Neural cell (in vitro differentiated cells): ENCODE measurements at regions not wholly inside any gene's neighbourhood (a gene's known extent, or its start where the extent isn't known, plus 50 kb on each side); places are given as distances from the start of the nearest gene placed in this dataset.

Source experiments
- H2AFZ ChIP-seq: fragments of 200-600, 300-800 bp; sonication (generic), shearing (Covaris generic); 2 replicates; pipeline ENCODE4 v1.6.0; 2014; ENCODE audit warnings: low read depth, mild to moderate bottlenecking, antibody characterized with exemption, low read length, moderate library complexity
- H3F3A ChIP-seq: fragments of 200-600 bp; shearing (Covaris generic); 2 replicates; pipeline ENCODE4 v1.6.1; 2016; ENCODE audit warnings: mild to moderate bottlenecking, moderate library complexity, mixed read lengths, antibody characterized with exemption, low read length; ENCODE audit not compliant: insufficient read depth, poor library complexity, severe bottlenecking
- H3K27ac ChIP-seq: fragments of 200-600, 300-800 bp; sonication (generic), shearing (Covaris generic); 2 replicates; pipeline ENCODE4 v1.5.1; 2014; ENCODE audit warnings: mild to moderate bottlenecking, low read length, moderate library complexity
- H3K27me3 ChIP-seq: fragments of 300-800, 200-600 bp; sonication (generic), shearing (Covaris generic); 2 replicates; pipeline ENCODE4 v1.6.0; 2014; ENCODE audit warnings: mild to moderate bottlenecking, low read depth, low read length, moderate library complexity; ENCODE audit not compliant: insufficient read depth
- H3K36me3 ChIP-seq: fragments of 300-800, 200-600 bp; sonication (generic), shearing (Covaris generic); 2 replicates; pipeline ENCODE4 v1.5.1; 2014; ENCODE audit warnings: mild to moderate bottlenecking, antibody characterized with exemption, low read length, moderate library complexity; ENCODE audit not compliant: insufficient read depth
- H3K4me2 ChIP-seq: fragments of 300-800, 200-600 bp; sonication (generic), shearing (Covaris generic); 2 replicates; pipeline ENCODE4 v1.6.0; 2014; ENCODE audit warnings: mild to moderate bottlenecking, low read length
- H3K4me3 ChIP-seq: fragments of 300-800, 200-600 bp; sonication (generic), shearing (Covaris generic); 2 replicates; pipeline ENCODE4 v1.5.1; 2014; ENCODE audit warnings: mild to moderate bottlenecking, low read length, moderate library complexity
- H3K79me2 ChIP-seq: fragments of 200-600 bp; shearing (Covaris generic); replicated peaks from 2 replicates; pipeline ENCODE4 v1.6.0; 2014; ENCODE audit warnings: mild to moderate bottlenecking, low read length, moderate library complexity; ENCODE audit not compliant: insufficient read depth
- H3K9ac ChIP-seq: fragments of 300-800, 200-600 bp; sonication (generic), shearing (Covaris generic); 2 replicates; pipeline ENCODE4 v1.6.1; 2016; ENCODE audit warnings: mild to moderate bottlenecking, low read length, mixed read lengths
- H3K9me2 ChIP-seq: fragments of 200-600 bp; shearing (Covaris generic); 2 replicates; pipeline ENCODE4 v1.6.1; 2016; ENCODE audit warnings: mild to moderate bottlenecking, low read length, mixed read lengths; ENCODE audit not compliant: insufficient read depth
- H3K9me3 ChIP-seq: fragments of 200-600, 300-800 bp; sonication (generic), shearing (Covaris generic); 2 replicates; pipeline ENCODE4 v1.6.1; 2016; ENCODE audit warnings: mild to moderate bottlenecking, mixed run types, low read length, moderate library complexity, mixed read lengths
- H4K20me1 ChIP-seq: fragments of 200-600 bp; shearing (Covaris generic); 2 replicates; pipeline ENCODE4 v1.6.1; 2016; ENCODE audit warnings: mild to moderate bottlenecking, mixed run types; ENCODE audit not compliant: insufficient read depth
- CTCF ChIP-seq: fragments of 450-650 bp; IDR thresholded peaks from 2 replicates; pipeline ENCODE4 v1.5.1; 2014; ENCODE audit warnings: antibody characterized with exemption, mild to moderate bottlenecking, moderate library complexity; ENCODE audit not compliant: poor library complexity, severe bottlenecking
- EP300 ChIP-seq: fragments of 450-650 bp; conservative IDR thresholded peaks from 2 replicates; pipeline ENCODE4 v1.6.1; 2014; ENCODE audit warnings: antibody characterized with exemption, mild to moderate bottlenecking, moderate library complexity; ENCODE audit not compliant: poor library complexity, severe bottlenecking
- EZH2 ChIP-seq: fragments of 200-600, 300-800 bp; shearing (Covaris generic), sonication (generic); IDR thresholded peaks from 2 replicates; pipeline ENCODE4 v1.6.1; 2014; ENCODE audit warnings: antibody characterized with exemption, low read length, borderline replicate concordance, mild to moderate bottlenecking; ENCODE audit not compliant: insufficient read depth, poor library complexity, severe bottlenecking
- MXI1 ChIP-seq: fragments of 450-650 bp; conservative IDR thresholded peaks from 2 replicates; pipeline ENCODE4 v1.6.1; 2014; ENCODE audit warnings: antibody characterized with exemption, mild to moderate bottlenecking; ENCODE audit not compliant: poor library complexity, severe bottlenecking
- POLR2AphosphoS5 ChIP-seq: IDR thresholded peaks from 2 replicates; pipeline ENCODE4 v1.6.1; 2012
- RAD21 ChIP-seq: fragments of 450-650 bp; conservative IDR thresholded peaks from 2 replicates; pipeline ENCODE4 v1.6.1; 2014; ENCODE audit warnings: antibody characterized with exemption, mild to moderate bottlenecking, moderate library complexity
- REST ChIP-seq: IDR thresholded peaks from 2 replicates; pipeline ENCODE4 v1.6.1; 2012; ENCODE audit warnings: borderline replicate concordance
- SMC3 ChIP-seq: fragments of 450-650 bp; conservative IDR thresholded peaks from 2 replicates; pipeline ENCODE4 v1.6.1; 2014; ENCODE audit warnings: antibody characterized with exemption, mild to moderate bottlenecking, moderate library complexity; ENCODE audit not compliant: poor library complexity
- TAF1 ChIP-seq: IDR thresholded peaks from 2 replicates; pipeline ENCODE4 v1.6.1; 2012; ENCODE audit warnings: low read depth

- no peak overlapping the region for H3K9ac ChIP-seq
- no peaks in the 10 kb centered on the region for H3F3A ChIP-seq
- H3K4me2 ChIP-seq: no peak overlapping the region
- H2AFZ ChIP-seq: no peak overlapping the region
- no peaks in the 10 kb centered on the region for H3K36me3 ChIP-seq
- no peaks in the 10 kb centered on the region for H4K20me1 ChIP-seq
- H3K27ac ChIP-seq: no peak overlapping the region
- H3K27me3 ChIP-seq: no peaks in the 10 kb centered on the region
- no peaks in the 10 kb centered on the region for H3K9me3 ChIP-seq
- no peaks in the 10 kb centered on the region for H3K9me2 ChIP-seq
- TF ChIP-seq TAF1 (no peak), CTCF (no peak), EZH2 (no peak), MXI1 (no peak), REST (no peak), EP300 (no peak), SMC3 (no peak), POLR2AphosphoS5 (no peak), RAD21 (no peak)
- H3K4me3 ChIP-seq: no peak overlapping the region
- no peaks in the 10 kb centered on the region for H3K79me2 ChIP-seq
Observed at GRCh38 chr5:135087950-135088349, 53.9 kb upstream of the PITX1 start.

DNA sequence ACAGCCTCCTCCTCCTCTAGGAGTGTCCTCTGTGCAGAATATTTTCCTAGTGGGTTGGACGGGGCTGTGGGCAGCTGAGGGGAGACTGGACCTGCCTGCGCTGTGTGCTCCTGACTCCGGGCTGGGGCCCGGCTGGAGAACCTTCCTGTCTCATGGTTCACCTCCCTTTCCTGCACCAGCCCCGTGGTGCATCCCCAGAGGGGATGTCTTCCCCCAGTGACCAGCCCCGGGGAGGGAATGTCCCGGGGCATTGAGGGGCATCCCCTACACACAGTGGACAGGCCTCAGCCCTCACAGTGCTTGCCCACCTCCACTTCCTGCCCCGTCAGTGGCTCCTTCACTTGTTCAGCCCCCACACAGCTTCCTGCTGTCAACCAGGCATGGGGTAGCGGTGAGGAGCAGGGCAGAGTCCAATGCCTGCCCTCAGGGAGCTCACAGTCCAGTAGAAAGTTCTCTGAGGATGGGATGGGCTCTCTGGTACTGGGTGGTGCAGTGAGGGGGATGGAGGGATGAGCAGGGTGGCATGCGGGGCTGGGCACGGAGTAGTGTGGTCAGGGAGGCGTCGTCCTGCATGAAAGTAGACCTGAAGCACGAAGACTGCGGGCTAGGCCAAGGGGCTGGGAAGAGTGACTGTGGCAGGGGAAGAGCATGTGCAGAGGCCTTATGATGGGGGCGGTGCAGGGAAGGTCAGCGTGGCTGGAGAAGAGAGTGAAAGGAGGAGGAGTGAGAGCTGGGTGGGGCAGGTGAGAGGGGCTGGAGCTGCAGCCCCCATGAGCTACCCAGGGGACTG, 52.1 kb upstream of the PITX1 start:
- Histone ChIP-seq H3K79me2 (no peaks in the 10 kb centered on the region), H3F3A (no peaks in the 10 kb centered on the region), H3K4me3 (no peak overlapping the region), H3K36me3 (no peaks in the 10 kb centered on the region), H2AFZ (no peak overlapping the region), H3K4me2 (no peak overlapping the region), H3K9ac (no peak overlapping the region), H3K27me3 (no peaks in the 10 kb centered on the region), H3K27ac (no peak overlapping the region), H3K9me2 (no peaks in the 10 kb centered on the region), H4K20me1 (no peaks in the 10 kb centered on the region), H3K9me3 (peaks cover 1% of the 10 kb centered on the region)
- TF ChIP-seq TAF1: no peak
- TF ChIP-seq EZH2: no peak
- TF ChIP-seq MXI1: no peak
- TF ChIP-seq RAD21: no peak
- TF ChIP-seq CTCF: no peak
- TF ChIP-seq POLR2AphosphoS5: no peak
- TF ChIP-seq SMC3: no peak
- no peak for TF ChIP-seq REST
- TF ChIP-seq EP300: no peak
